ENCODE measurements at regions not wholly inside any gene's neighbourhood (a gene's known extent, or its start where the extent isn't known, plus 50 kb on each side); places are given as distances from the start of the nearest gene placed in this dataset.
"Not testable (repeated sequence)": the region's sequence is repeated elsewhere in the genome, so short reads cannot be mapped to it uniquely, and the experiment has no call there.

- not testable (repeated sequence) for TF ChIP-seq CTCF, POLR2A (IDR thresholded peaks at IDR 0.05)
These were observed 288.8 kb downstream of the LIG4 start for GRCh38 chr13:107926515-107926914.
